Neural progenitor cell (in vitro differentiated cells): ENCODE measurements at regions not wholly inside any gene's neighbourhood (a gene's known extent, or its start where the extent isn't known, plus 50 kb on each side); places are given as distances from the start of the nearest gene placed in this dataset.

Source experiments
- DNase-seq: peaks from one replicate; pipeline ENCODE4 v3.0.0-alpha.2; 2016; ENCODE audit warnings: low spot score
- H2AFZ ChIP-seq: fragments of 200-600 bp; sonication (generic); replicated peaks from 2 replicates; pipeline ENCODE4 v1.6.1; 2016; ENCODE audit warnings: antibody characterized with exemption
- H3F3A ChIP-seq: fragments of 200-600 bp; sonication (generic); 2 replicates; pipeline ENCODE4 v1.6.1; 2016; ENCODE audit warnings: antibody characterized with exemption, low read depth
- H3K27ac ChIP-seq: fragments of 200-600 bp; sonication (generic); 2 replicates; pipeline ENCODE4 v1.5.1; 2016; ENCODE audit warnings: mild to moderate bottlenecking
- H3K27me3 ChIP-seq: fragments of 200-600 bp; sonication (generic); 2 replicates; pipeline ENCODE4 v1.6.1; 2016; ENCODE audit warnings: mild to moderate bottlenecking, moderate library complexity
- H3K36me3 ChIP-seq: fragments of 200-600 bp; sonication (generic); 2 replicates; pipeline ENCODE4 v1.5.1; 2016
- H3K4me1 ChIP-seq: fragments of 200-600 bp; sonication (generic); 2 replicates; pipeline ENCODE4 v1.6.1; 2016; ENCODE audit warnings: mixed run types
- H3K4me2 ChIP-seq: fragments of 200-600 bp; sonication (generic); 2 replicates; pipeline ENCODE4 v1.6.1; 2016
- H3K4me3 ChIP-seq: fragments of 200-600 bp; sonication (generic); 2 replicates; pipeline ENCODE4 v1.5.1; 2016
- H3K79me2 ChIP-seq: fragments of 200-600 bp; sonication (generic); 2 replicates; pipeline ENCODE4 v1.6.1; 2016; ENCODE audit warnings: low read depth
- H3K9ac ChIP-seq: fragments of 200-600 bp; sonication (generic); 2 replicates; pipeline ENCODE4 v1.6.1; 2016
- H3K9me3 ChIP-seq: fragments of 200-600 bp; sonication (generic); 2 replicates; pipeline ENCODE4 v1.5.1; 2016; ENCODE audit warnings: low read depth
- H4K20me1 ChIP-seq: fragments of 200-600 bp; sonication (generic); 2 replicates; pipeline ENCODE4 v1.6.1; 2016; ENCODE audit warnings: low read depth
- H3K27ac Mint-ChIP-seq: 3 replicates; pipeline ENCODE4 v1.8.0; 2021; ENCODE audit warnings: mixed read lengths
- H3K27me3 Mint-ChIP-seq: 2 replicates; pipeline ENCODE4 v1.8.0; 2022; ENCODE audit warnings: low read depth, mild to moderate bottlenecking, inconsistent platforms, moderate library complexity, mixed read lengths; ENCODE audit not compliant: insufficient read depth
- H3K36me3 Mint-ChIP-seq: 3 replicates; pipeline ENCODE4 v1.8.0; 2021; ENCODE audit warnings: mixed read lengths
- H3K4me1 Mint-ChIP-seq: 3 replicates; pipeline ENCODE4 v1.8.0; 2021; ENCODE audit warnings: mixed read lengths
- H3K4me3 Mint-ChIP-seq: 3 replicates; pipeline ENCODE4 v1.8.0; 2021; ENCODE audit warnings: mild to moderate bottlenecking, moderate library complexity, mixed read lengths
- H3K9me3 Mint-ChIP-seq: 3 replicates; pipeline ENCODE4 v1.8.0; 2020; ENCODE audit warnings: mixed read lengths
- CTCF ChIP-seq: fragments of 200-600 bp; sonication (generic); IDR thresholded peaks from 2 replicates; pipeline ENCODE4 v1.5.1; 2017; ENCODE audit warnings: antibody characterized with exemption, mild to moderate bottlenecking
- EZH2 ChIP-seq: fragments of 200-600 bp; sonication (generic); IDR thresholded peaks from 2 replicates; pipeline ENCODE4 v1.6.1; 2017; ENCODE audit warnings: antibody characterized with exemption, mild to moderate bottlenecking, moderate library complexity
- EZH2phosphoT487 ChIP-seq: fragments of 200-600 bp; sonication (generic); IDR thresholded peaks from 2 replicates; pipeline ENCODE4 v1.6.1; 2017; ENCODE audit warnings: antibody characterized with exemption

- H3K9ac ChIP-seq, result no peak overlapping the region
- H4K20me1 ChIP-seq, result no peaks in the 10 kb centered on the region
- H3K4me1 ChIP-seq, result no peaks in the 10 kb centered on the region
- no peak overlapping the region for H3K27ac ChIP-seq
- Mint-ChIP-seq H3K4me1 (peaks cover 10% of the 10 kb centered on the region), H3K27ac (no peak overlapping the region), H3K4me3 (no peak overlapping the region), H3K27me3 (peaks cover 2% of the 10 kb centered on the region), H3K36me3 (no peaks in the 10 kb centered on the region), H3K9me3 (peaks cover 4% of the 10 kb centered on the region)
- no peaks in the 10 kb centered on the region for H3K79me2 ChIP-seq
- no peak overlapping the region for H2AFZ ChIP-seq
- H3K27me3 ChIP-seq, result no peaks in the 10 kb centered on the region
- H3K9me3 ChIP-seq, result no peaks in the 10 kb centered on the region
- no peak overlapping the region for H3K4me3 ChIP-seq
- H3K4me2 ChIP-seq, result no peak overlapping the region
- TF ChIP-seq EZH2phosphoT487 (no peak), CTCF (no peak), EZH2 (no peak)
- peaks cover 3% of the 10 kb centered on the region for H3F3A ChIP-seq
- no peaks in the 10 kb centered on the region for H3K36me3 ChIP-seq
- DNase-seq, result no peak
These were observed 256.1 kb upstream of the CHAC2 start for GRCh38 chr2:53511549-53511948.

GRCh38 chr2:53510401-53510800 is 257.2 kb upstream of the CHAC2 start:
- no peaks in the 10 kb centered on the region for H3K27me3 ChIP-seq
- Mint-ChIP-seq H3K4me1 (peaks cover 10% of the 10 kb centered on the region), H3K27ac (no peak overlapping the region), H3K36me3 (no peaks in the 10 kb centered on the region), H3K9me3 (peaks cover 4% of the 10 kb centered on the region), H3K4me3 (no peak overlapping the region), H3K27me3 (peaks cover 2% of the 10 kb centered on the region)
- no peak overlapping the region for H3K9ac ChIP-seq
- peak; percentile 16 for DNase-seq
- H3F3A ChIP-seq, result peaks cover 3% of the 10 kb centered on the region
- H3K36me3 ChIP-seq, result no peaks in the 10 kb centered on the region
- H3K79me2 ChIP-seq, result no peaks in the 10 kb centered on the region
- H3K9me3 ChIP-seq, result no peaks in the 10 kb centered on the region
- H4K20me1 ChIP-seq, result no peaks in the 10 kb centered on the region
- H3K4me3 ChIP-seq, result no peak overlapping the region
- TF ChIP-seq EZH2, result no peak
- TF ChIP-seq EZH2phosphoT487, result no peak
- TF ChIP-seq CTCF, result no peak
- no peak overlapping the region for H3K27ac ChIP-seq
- no peaks in the 10 kb centered on the region for H3K4me1 ChIP-seq
- no peak overlapping the region for H3K4me2 ChIP-seq
- H2AFZ ChIP-seq, result no peak overlapping the region

GRCh38 chr2:53509831-53510388 is 257.7 kb upstream of the CHAC2 start:
- Histone ChIP-seq H3K4me3 (no peak overlapping the region), H3K9me3 (no peaks in the 10 kb centered on the region), H3K4me1 (no peaks in the 10 kb centered on the region), H2AFZ (no peak overlapping the region), H3K36me3 (no peaks in the 10 kb centered on the region), H4K20me1 (no peaks in the 10 kb centered on the region), H3K79me2 (no peaks in the 10 kb centered on the region), H3K27me3 (no peaks in the 10 kb centered on the region), H3K4me2 (no peak overlapping the region), H3K27ac (no peak overlapping the region), H3F3A (peaks cover 3% of the 10 kb centered on the region), H3K9ac (no peak overlapping the region)
- no peak overlapping the region for H3K4me3 Mint-ChIP-seq
- DNase-seq, result peak; percentile 65
- no peaks in the 10 kb centered on the region for H3K36me3 Mint-ChIP-seq
- H3K27me3 Mint-ChIP-seq, result peaks cover 2% of the 10 kb centered on the region
- H3K4me1 Mint-ChIP-seq, result peaks cover 10% of the 10 kb centered on the region
- H3K9me3 Mint-ChIP-seq, result peaks cover 4% of the 10 kb centered on the region
- no peak overlapping the region for H3K27ac Mint-ChIP-seq
- TF ChIP-seq EZH2phosphoT487 (no peak), EZH2 (no peak), CTCF (no peak)
